ENCODE measurements at regions not wholly inside any gene's neighbourhood (a gene's known extent, or its start where the extent isn't known, plus 50 kb on each side); places are given as distances from the start of the nearest gene placed in this dataset.

GRCh38 chr14:50056435-50056834 is 59.9 kb downstream of the VCPKMT start:
- TF ChIP-seq EZH2 (IDR thresholded peaks at IDR 0.05) (no peak), FOXP2 (optimal IDR thresholded peaks at IDR 0.05; ENCODE audit: control extremely low read depth, extremely low read length, insufficient read depth) (no peak), POLR2AphosphoS5 (IDR thresholded peaks at IDR 0.05; ENCODE audit: borderline replicate concordance, low read depth, low read length) (no peak)
- H3K36me3 ChIP-seq (ENCODE audit: insufficient read depth, low read length) = no peaks in the 10 kb centered on the region
- H3K27ac ChIP-seq = no peak overlapping the region
- H3K9ac ChIP-seq (ENCODE audit: insufficient read length) = no peak overlapping the region
- H3K9me3 ChIP-seq (ENCODE audit: low read depth, low read length) = no peaks in the 10 kb centered on the region
- no peak for DNase-seq (ENCODE audit: low read depth, low spot score)
- no peak overlapping the region for H3K4me3 ChIP-seq

GRCh38 chr14:50057331-50057730 is 59.0 kb downstream of the VCPKMT start:
- no peak for DNase-seq (ENCODE audit: low read depth, low spot score)
- Histone ChIP-seq H3K9me3 (ENCODE audit: low read depth, low read length) (no peaks in the 10 kb centered on the region), H3K27ac (no peak overlapping the region), H3K36me3 (ENCODE audit: insufficient read depth, low read length) (no peaks in the 10 kb centered on the region), H3K4me3 (no peak overlapping the region), H3K9ac (ENCODE audit: insufficient read length) (no peak overlapping the region)
- TF ChIP-seq FOXP2 (optimal IDR thresholded peaks at IDR 0.05; ENCODE audit: control extremely low read depth, extremely low read length, insufficient read depth) = no peak
- no peak for TF ChIP-seq EZH2 (IDR thresholded peaks at IDR 0.05)
- no peak for TF ChIP-seq POLR2AphosphoS5 (IDR thresholded peaks at IDR 0.05; ENCODE audit: borderline replicate concordance, low read depth, low read length)

- Histone ChIP-seq H3K4me3 (no peak overlapping the region), H3K9ac (ENCODE audit: insufficient read length) (no peak overlapping the region), H3K27ac (no peak overlapping the region), H3K36me3 (ENCODE audit: insufficient read depth, low read length) (no peaks in the 10 kb centered on the region), H3K9me3 (ENCODE audit: low read depth, low read length) (no peaks in the 10 kb centered on the region)
- DNase-seq (ENCODE audit: low read depth, low spot score) = no peak
- no peak for TF ChIP-seq EZH2 (IDR thresholded peaks at IDR 0.05)
- no peak for TF ChIP-seq FOXP2 (optimal IDR thresholded peaks at IDR 0.05; ENCODE audit: control extremely low read depth, extremely low read length, insufficient read depth)
- TF ChIP-seq POLR2AphosphoS5 (IDR thresholded peaks at IDR 0.05; ENCODE audit: borderline replicate concordance, low read depth, low read length) = no peak
Measured at GRCh38 chr14:50058113-50058512, 58.3 kb downstream of the VCPKMT start.

Measured in SK-N-MC (cell line).